Left lung (tissue), 4 donors: ENCODE measurements at regions not wholly inside any gene's neighbourhood (a gene's known extent, or its start where the extent isn't known, plus 50 kb on each side); places are given as distances from the start of the nearest gene placed in this dataset.

Experiments used
- ATAC-seq: fragments of 200-7000 bp; cut with Tn5 transposase; one replicate; pipeline ENCODE4 v1.9.1; 2020; ENCODE audit warnings: moderate library complexity
- DNase-seq, 4 donors: peaks; one replicate each; pipeline ENCODE4 v3.0.0-alpha.2; 2013 to 2020
- H3K27ac ChIP-seq, 2 donors: fragments of 200-600 bp; sonication (generic) in 1 of 2; one replicate each; pipeline versions ENCODE4 v1.5.0 to v1.8.0; 2020 to 2021
- H3K27me3 ChIP-seq, 2 donors: fragments of 200-600 bp; sonication (generic) in 1 of 2; one replicate each; pipeline versions ENCODE4 v1.5.0 to v1.8.0; 2020 to 2021
- H3K36me3 ChIP-seq, 2 donors: fragments of 200-600 bp; sonication (generic) in 1 of 2; one replicate each; pipeline versions ENCODE4 v1.5.0 to v1.8.0; 2020 to 2021
- H3K4me1 ChIP-seq, 2 donors: fragments of 200-600 bp; one replicate each; pipeline ENCODE4 v1.8.0; 2021
- H3K4me3 ChIP-seq, 2 donors: fragments of 200-600 bp; sonication (generic) in 1 of 2; one replicate each; pipeline versions ENCODE4 v1.5.0 to v1.8.0; 2020 to 2021; ENCODE audit warnings: mild to moderate bottlenecking in 1 of 2
- H3K9me3 ChIP-seq, 2 donors: fragments of 200-600 bp; sonication (generic) in 1 of 2; one replicate each; pipeline versions ENCODE4 v1.5.0 to v1.8.0; 2020 to 2021
- intact Hi-C, 2 donors: fragments of 100-400 bp; cut with DNase I; formaldehyde crosslinking; loops; one replicate each; pipeline versions ENCODE4 v1.11.2 to v1.14.2; 2022
- TF ChIP-seq, protein P1 (sequence below), 2 donors: fragments of 200-600 bp; sonication (generic) in 1 of 2; IDR thresholded peaks; one replicate each; pipeline versions ENCODE4 v1.5.0 to v1.8.0; 2021; ENCODE audit warnings: antibody characterized with exemption in 2 of 2
- donor health status: DM: no; HTN: yes; CAD: no.
- donor health status: DM: no; HTN: no; CAD: no.

DNA sequence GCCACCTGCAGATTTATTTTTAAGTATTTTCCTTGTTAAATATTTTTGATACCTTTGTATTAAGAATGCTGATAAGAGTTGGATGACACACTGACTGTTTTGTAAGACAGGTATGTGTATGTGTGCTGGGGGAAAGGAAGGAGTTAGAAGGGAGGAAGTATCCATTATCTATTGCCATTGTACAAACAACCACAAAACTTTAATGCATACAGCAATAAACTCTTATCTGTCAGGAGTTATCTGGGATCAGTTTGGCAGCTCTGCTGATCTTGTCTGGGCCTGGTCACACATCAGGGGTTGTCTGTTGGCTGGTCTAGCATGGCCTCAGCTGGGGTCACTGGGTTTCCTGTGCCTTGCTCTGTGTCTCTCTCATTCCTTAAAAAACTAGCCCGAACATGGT, 423.9 kb upstream of the USP24 start:
- Histone ChIP-seq H3K4me1 (no peaks in the 10 kb centered on the region), H3K27me3 (no peaks in the 10 kb centered on the region), H3K9me3 (no peaks in the 10 kb centered on the region), H3K27ac (no peak overlapping the region), H3K36me3 (no peaks in the 10 kb centered on the region), H3K4me3 (no peak overlapping the region)
- intact Hi-C loops = no loop called here
- DNase-seq = no peak
- TF ChIP-seq, protein P1, sequence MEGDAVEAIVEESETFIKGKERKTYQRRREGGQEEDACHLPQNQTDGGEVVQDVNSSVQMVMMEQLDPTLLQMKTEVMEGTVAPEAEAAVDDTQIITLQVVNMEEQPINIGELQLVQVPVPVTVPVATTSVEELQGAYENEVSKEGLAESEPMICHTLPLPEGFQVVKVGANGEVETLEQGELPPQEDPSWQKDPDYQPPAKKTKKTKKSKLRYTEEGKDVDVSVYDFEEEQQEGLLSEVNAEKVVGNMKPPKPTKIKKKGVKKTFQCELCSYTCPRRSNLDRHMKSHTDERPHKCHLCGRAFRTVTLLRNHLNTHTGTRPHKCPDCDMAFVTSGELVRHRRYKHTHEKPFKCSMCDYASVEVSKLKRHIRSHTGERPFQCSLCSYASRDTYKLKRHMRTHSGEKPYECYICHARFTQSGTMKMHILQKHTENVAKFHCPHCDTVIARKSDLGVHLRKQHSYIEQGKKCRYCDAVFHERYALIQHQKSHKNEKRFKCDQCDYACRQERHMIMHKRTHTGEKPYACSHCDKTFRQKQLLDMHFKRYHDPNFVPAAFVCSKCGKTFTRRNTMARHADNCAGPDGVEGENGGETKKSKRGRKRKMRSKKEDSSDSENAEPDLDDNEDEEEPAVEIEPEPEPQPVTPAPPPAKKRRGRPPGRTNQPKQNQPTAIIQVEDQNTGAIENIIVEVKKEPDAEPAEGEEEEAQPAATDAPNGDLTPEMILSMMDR (IDR thresholded peaks at IDR 0.05) = no peak
- no peak for ATAC-seq

DNA sequence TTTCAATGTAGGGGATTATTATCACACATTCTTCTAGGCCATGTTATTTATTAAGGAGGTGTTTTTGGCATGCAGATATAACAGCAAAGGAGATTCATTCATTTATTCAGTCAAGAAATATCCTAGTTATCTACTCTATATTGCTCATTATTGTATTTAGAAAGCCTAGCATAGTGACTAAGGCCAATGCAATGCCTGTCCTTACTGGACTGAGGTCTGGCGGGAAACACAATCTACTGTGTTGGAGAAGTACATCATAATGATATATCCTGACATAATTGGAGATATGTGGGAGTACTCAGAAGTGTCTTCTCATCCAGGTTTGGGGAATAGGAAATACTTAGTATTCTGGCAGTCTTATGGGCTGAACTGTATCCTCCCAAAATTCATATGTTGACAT, 421.5 kb upstream of the USP24 start:
- no peak overlapping the region for H3K4me3 ChIP-seq

DNA sequence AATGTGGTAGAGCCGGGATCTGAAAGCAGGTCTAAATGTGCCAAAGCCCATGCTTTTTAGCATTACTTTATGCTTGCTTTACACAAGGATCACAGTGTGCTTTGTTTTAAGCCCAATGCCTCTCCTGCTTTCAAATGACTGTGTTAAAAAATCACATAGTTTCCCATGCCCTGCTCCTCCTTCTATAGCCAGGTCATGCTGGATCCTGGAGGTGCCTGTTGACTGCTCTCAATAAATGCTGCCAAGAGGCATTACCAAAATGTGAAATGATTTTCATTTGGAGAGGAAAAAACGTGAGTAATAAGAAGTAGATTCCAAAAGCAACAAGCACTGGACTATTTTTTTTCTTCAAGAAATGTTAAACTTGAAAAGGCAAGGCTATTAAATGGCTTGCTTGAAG, 420.7 kb upstream of the USP24 start:
- Histone ChIP-seq H3K4me1 (no peaks in the 10 kb centered on the region), H3K4me3 (no peak overlapping the region), H3K36me3 (no peaks in the 10 kb centered on the region), H3K27ac (no peak overlapping the region), H3K27me3 (no peaks in the 10 kb centered on the region), H3K9me3 (no peaks in the 10 kb centered on the region)
- TF ChIP-seq, protein P1 (IDR thresholded peaks at IDR 0.05) = no peak
- intact Hi-C loops = no loop called here
- DNase-seq (no peak), ATAC-seq (no peak)

More for the DNA sequence above, 421.5 kb upstream of the USP24 start:
- H3K27ac ChIP-seq = no peak overlapping the region
- H3K36me3 ChIP-seq = no peaks in the 10 kb centered on the region
- intact Hi-C loops = no loop called here
- no peaks in the 10 kb centered on the region for H3K4me1 ChIP-seq
- DNase-seq (no peak), ATAC-seq (no peak)
- H3K27me3 ChIP-seq = no peaks in the 10 kb centered on the region
- TF ChIP-seq, protein P1 (IDR thresholded peaks at IDR 0.05) = no peak
- H3K9me3 ChIP-seq = no peaks in the 10 kb centered on the region

DNA sequence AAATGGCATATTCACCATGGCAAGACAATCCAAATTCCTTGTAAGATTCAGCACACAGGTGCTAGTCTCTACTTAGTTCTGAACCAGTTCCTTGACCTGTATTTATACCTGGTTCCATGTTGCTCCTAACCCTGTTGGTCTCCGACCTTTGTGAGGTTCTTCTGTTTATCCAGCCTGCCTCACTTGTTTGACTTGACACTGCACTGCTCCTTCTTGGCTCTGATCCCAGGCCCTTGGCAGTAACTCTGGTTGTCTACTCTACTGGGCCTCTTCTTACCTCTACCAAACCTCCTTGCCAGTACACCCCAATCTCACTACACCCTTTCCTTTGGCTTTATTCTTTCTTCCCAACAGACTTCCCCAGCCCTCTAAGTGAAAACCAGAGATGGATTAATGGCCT, 419.4 kb upstream of the USP24 start:
- H3K36me3 ChIP-seq = no peaks in the 10 kb centered on the region
- H3K27me3 ChIP-seq = no peaks in the 10 kb centered on the region
- H3K4me3 ChIP-seq = no peak overlapping the region
- no peak for ATAC-seq
- TF ChIP-seq, protein P1 (IDR thresholded peaks at IDR 0.05) = no peak
- no peaks in the 10 kb centered on the region for H3K9me3 ChIP-seq
- H3K27ac ChIP-seq = no peak overlapping the region
- intact Hi-C loops = no loop called here
- DNase-seq = no peak
- no peaks in the 10 kb centered on the region for H3K4me1 ChIP-seq

DNA sequence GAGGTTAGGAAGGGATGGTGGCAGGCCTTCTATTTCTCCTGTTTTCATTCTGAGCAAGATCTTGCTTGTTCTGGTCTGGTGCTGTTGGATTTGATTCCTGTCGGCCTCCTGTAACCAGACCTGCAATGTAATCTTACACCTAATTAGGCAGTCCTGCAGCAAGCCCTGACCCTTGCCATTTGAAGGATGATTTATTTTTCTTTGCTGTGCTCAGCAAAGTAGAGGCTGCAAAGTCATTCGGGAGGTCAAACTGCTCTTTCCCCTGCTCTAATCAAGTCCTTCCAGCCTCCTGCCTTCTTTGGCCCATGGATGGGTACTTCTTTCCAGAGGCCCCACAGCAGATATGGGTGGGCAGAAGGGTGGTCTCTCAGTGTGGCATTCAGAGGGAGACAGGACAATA, 417.7 kb upstream of the USP24 start:
- H3K4me3 ChIP-seq = no peak overlapping the region
- intact Hi-C loops = no loop called here
- no peak overlapping the region for H3K27ac ChIP-seq
- no peaks in the 10 kb centered on the region for H3K27me3 ChIP-seq
- H3K4me1 ChIP-seq = no peaks in the 10 kb centered on the region
- ATAC-seq (peak; percentile 13), DNase-seq (no peak)
- no peaks in the 10 kb centered on the region for H3K36me3 ChIP-seq
- H3K9me3 ChIP-seq = no peaks in the 10 kb centered on the region
- TF ChIP-seq, protein P1 (IDR thresholded peaks at IDR 0.05) = no peak
